ENCODE measurements at regions not wholly inside any gene's neighbourhood (a gene's known extent, or its start where the extent isn't known, plus 50 kb on each side); places are given as distances from the start of the nearest gene placed in this dataset.
A peak's percentile ranks its signal among the peaks of the same experiment; 100 is the strongest.

GRCh38 chr6:44593539-44593944 is 206.0 kb downstream of the CDC5L start:
- TF ChIP-seq ZBTB7A (IDR thresholded peaks at IDR 0.05; ENCODE audit: low read depth) (no peak), RAD21 (IDR thresholded peaks at IDR 0.05; ENCODE audit: low read depth) (peak; percentile 68)

GRCh38 chr6:44594481-44594880 is 207.0 kb downstream of the CDC5L start:
- TF ChIP-seq EP300 (IDR thresholded peaks at IDR 0.05; ENCODE audit: borderline replicate concordance): no peak
- TF ChIP-seq, protein P1, sequence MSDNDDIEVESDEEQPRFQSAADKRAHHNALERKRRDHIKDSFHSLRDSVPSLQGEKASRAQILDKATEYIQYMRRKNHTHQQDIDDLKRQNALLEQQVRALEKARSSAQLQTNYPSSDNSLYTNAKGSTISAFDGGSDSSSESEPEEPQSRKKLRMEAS (IDR thresholded peaks at IDR 0.05): no peak
- no peak for TF ChIP-seq TEAD4 (IDR thresholded peaks at IDR 0.05)
- TF ChIP-seq USF1 (IDR thresholded peaks at IDR 0.05): no peak
- no peak for TF ChIP-seq CEBPB (IDR thresholded peaks at IDR 0.05)
- TF ChIP-seq TCF12 (IDR thresholded peaks at IDR 0.05; ENCODE audit: low read depth): no peak
- TF ChIP-seq, protein P2, sequence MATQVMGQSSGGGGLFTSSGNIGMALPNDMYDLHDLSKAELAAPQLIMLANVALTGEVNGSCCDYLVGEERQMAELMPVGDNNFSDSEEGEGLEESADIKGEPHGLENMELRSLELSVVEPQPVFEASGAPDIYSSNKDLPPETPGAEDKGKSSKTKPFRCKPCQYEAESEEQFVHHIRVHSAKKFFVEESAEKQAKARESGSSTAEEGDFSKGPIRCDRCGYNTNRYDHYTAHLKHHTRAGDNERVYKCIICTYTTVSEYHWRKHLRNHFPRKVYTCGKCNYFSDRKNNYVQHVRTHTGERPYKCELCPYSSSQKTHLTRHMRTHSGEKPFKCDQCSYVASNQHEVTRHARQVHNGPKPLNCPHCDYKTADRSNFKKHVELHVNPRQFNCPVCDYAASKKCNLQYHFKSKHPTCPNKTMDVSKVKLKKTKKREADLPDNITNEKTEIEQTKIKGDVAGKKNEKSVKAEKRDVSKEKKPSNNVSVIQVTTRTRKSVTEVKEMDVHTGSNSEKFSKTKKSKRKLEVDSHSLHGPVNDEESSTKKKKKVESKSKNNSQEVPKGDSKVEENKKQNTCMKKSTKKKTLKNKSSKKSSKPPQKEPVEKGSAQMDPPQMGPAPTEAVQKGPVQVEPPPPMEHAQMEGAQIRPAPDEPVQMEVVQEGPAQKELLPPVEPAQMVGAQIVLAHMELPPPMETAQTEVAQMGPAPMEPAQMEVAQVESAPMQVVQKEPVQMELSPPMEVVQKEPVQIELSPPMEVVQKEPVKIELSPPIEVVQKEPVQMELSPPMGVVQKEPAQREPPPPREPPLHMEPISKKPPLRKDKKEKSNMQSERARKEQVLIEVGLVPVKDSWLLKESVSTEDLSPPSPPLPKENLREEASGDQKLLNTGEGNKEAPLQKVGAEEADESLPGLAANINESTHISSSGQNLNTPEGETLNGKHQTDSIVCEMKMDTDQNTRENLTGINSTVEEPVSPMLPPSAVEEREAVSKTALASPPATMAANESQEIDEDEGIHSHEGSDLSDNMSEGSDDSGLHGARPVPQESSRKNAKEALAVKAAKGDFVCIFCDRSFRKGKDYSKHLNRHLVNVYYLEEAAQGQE (IDR thresholded peaks at IDR 0.05; ENCODE audit: low read depth): no peak
- TF ChIP-seq CREB1 (IDR thresholded peaks at IDR 0.05; ENCODE audit: low read depth): no peak
- TF ChIP-seq NFIC (IDR thresholded peaks at IDR 0.05): no peak
- no peak for TF ChIP-seq ZBTB7A (IDR thresholded peaks at IDR 0.05; ENCODE audit: low read depth)
- no peak for TF ChIP-seq YY1 (IDR thresholded peaks at IDR 0.05; ENCODE audit: low read depth)
- no peak for TF ChIP-seq TAF1 (IDR thresholded peaks at IDR 0.05; ENCODE audit: low read depth)
- TF ChIP-seq RAD21 (IDR thresholded peaks at IDR 0.05; ENCODE audit: low read depth): no peak
- no peak for TF ChIP-seq EGR1 (IDR thresholded peaks at IDR 0.05)
- no peak for TF ChIP-seq FOXM1 (IDR thresholded peaks at IDR 0.05; ENCODE audit: borderline replicate concordance, low read depth)

DNA sequence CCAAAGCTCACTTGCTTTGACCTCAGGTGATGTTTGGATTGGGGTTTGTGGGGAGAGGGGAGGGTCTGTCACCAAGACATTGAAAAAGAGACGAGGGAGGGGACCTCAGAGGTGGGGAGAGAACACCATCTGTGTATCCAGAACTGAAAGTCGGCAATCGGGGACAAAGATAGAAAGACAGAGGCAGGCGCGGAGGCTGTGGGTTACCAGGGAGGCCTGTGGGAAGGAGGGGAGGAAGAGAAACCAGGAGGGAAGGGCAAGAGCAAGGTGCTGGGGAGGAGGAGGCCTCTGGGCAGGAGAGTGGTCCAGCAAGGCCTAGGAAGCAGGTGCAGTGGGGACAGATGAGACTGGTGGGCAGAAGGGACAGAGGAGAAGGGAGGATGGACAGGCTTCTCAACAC is 211.2 kb downstream of the CDC5L start:
- TF ChIP-seq FOXM1 (IDR thresholded peaks at IDR 0.05; ENCODE audit: borderline replicate concordance, low read depth) (no peak), USF1 (IDR thresholded peaks at IDR 0.05) (no peak), RAD21 (IDR thresholded peaks at IDR 0.05; ENCODE audit: low read depth) (no peak), CREB1 (IDR thresholded peaks at IDR 0.05; ENCODE audit: low read depth) (no peak), CEBPB (IDR thresholded peaks at IDR 0.05) (no peak), ZBTB7A (IDR thresholded peaks at IDR 0.05; ENCODE audit: low read depth) (no peak), YY1 (IDR thresholded peaks at IDR 0.05; ENCODE audit: low read depth) (no peak), TEAD4 (IDR thresholded peaks at IDR 0.05) (no peak), TCF12 (IDR thresholded peaks at IDR 0.05; ENCODE audit: low read depth) (no peak), EP300 (IDR thresholded peaks at IDR 0.05; ENCODE audit: borderline replicate concordance) (no peak), NFIC (IDR thresholded peaks at IDR 0.05) (no peak), TAF1 (IDR thresholded peaks at IDR 0.05; ENCODE audit: low read depth) (no peak), EGR1 (IDR thresholded peaks at IDR 0.05) (no peak)
- TF ChIP-seq, protein P2 (IDR thresholded peaks at IDR 0.05; ENCODE audit: low read depth): no peak
- TF ChIP-seq, protein P1 (IDR thresholded peaks at IDR 0.05): no peak

DNA sequence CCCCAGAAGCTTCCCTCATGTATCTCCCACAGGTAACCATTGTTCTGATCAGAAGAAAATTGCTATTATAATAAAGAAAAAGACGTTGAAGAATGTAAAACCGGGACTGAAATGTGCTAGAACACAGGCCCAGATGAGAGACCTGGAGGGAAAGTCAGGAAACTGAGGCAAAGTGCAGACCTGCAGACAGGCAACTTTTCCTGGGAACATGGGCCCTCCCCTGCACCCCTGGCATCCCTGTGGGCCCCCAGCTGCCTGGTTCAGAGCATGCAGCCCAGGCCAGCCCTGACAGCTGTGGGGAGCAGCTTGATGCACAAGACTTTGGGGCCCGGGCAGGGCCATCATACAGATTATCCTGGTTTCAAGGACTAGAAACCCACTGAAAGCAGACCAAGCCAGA is 212.2 kb downstream of the CDC5L start:
- TF ChIP-seq TCF12 (IDR thresholded peaks at IDR 0.05; ENCODE audit: low read depth): no peak
- TF ChIP-seq, protein P1 (IDR thresholded peaks at IDR 0.05): no peak
- TF ChIP-seq RAD21 (IDR thresholded peaks at IDR 0.05; ENCODE audit: low read depth): no peak
- no peak for TF ChIP-seq EGR1 (IDR thresholded peaks at IDR 0.05)
- TF ChIP-seq ZBTB7A (IDR thresholded peaks at IDR 0.05; ENCODE audit: low read depth): no peak
- TF ChIP-seq, protein P2 (IDR thresholded peaks at IDR 0.05; ENCODE audit: low read depth): no peak
- TF ChIP-seq YY1 (IDR thresholded peaks at IDR 0.05; ENCODE audit: low read depth): no peak
- TF ChIP-seq NFIC (IDR thresholded peaks at IDR 0.05): no peak
- TF ChIP-seq TAF1 (IDR thresholded peaks at IDR 0.05; ENCODE audit: low read depth): no peak
- TF ChIP-seq USF1 (IDR thresholded peaks at IDR 0.05): no peak
- TF ChIP-seq TEAD4 (IDR thresholded peaks at IDR 0.05): no peak
- TF ChIP-seq CEBPB (IDR thresholded peaks at IDR 0.05): no peak
- no peak for TF ChIP-seq FOXM1 (IDR thresholded peaks at IDR 0.05; ENCODE audit: borderline replicate concordance, low read depth)
- no peak for TF ChIP-seq EP300 (IDR thresholded peaks at IDR 0.05; ENCODE audit: borderline replicate concordance)
- TF ChIP-seq CREB1 (IDR thresholded peaks at IDR 0.05; ENCODE audit: low read depth): no peak
